ENCODE measurements at regions not wholly inside any gene's neighbourhood (a gene's known extent, or its start where the extent isn't known, plus 50 kb on each side); places are given as distances from the start of the nearest gene placed in this dataset.

- FAIRE-seq (no peak), DNase-seq (ENCODE audit: low read depth, low spot score) (no peak)
- H3K9ac ChIP-seq (replicated peaks; ENCODE audit: extremely low read depth, insufficient read depth, low read length): no peak overlapping the region
- H2AFZ ChIP-seq (ENCODE audit: low read depth, low read length): no peak overlapping the region
- dilution Hi-C loops (cut with MboI; ENCODE audit: extremely low pct_ligation_motif_present, low sequenced_read_pairs): no loop called here
- no peaks in the 10 kb centered on the region for H4K20me1 ChIP-seq (replicated peaks; ENCODE audit: control insufficient read depth, extremely low read depth, insufficient read depth, low read length)
- H3K27ac ChIP-seq (ENCODE audit: insufficient read depth, low read depth, low read length): no peak overlapping the region
- no peaks in the 10 kb centered on the region for H3K36me3 ChIP-seq (ENCODE audit: control insufficient read depth in 2 of 2, extremely low read depth in 1 of 2, insufficient read depth in 2 of 2, low read length in 2 of 2)
- no peaks in the 10 kb centered on the region for H3K4me1 ChIP-seq (ENCODE audit: control insufficient read depth, extremely low read depth, insufficient read depth, low read length)
- POLR2A ChIA-PET: no interaction called here
- no peaks in the 10 kb centered on the region for H3K9me3 ChIP-seq (replicated peaks; ENCODE audit: control insufficient read depth, insufficient read depth, low read length)
- H3K4me2 ChIP-seq (ENCODE audit: insufficient read depth, low read length): no peak overlapping the region
- BruUV-seq (replicated peaks): no TSS peak
- no peak for TF ChIP-seq GATA2 (IDR thresholded peaks at IDR 0.05; ENCODE audit: insufficient read depth, insufficient read length, low read depth, low read length)
- TF ChIP-seq EZH2 (IDR thresholded peaks at IDR 0.05; ENCODE audit: borderline replicate concordance, low read depth, low read length, severe bottlenecking): no peak
- TF ChIP-seq MYC (IDR thresholded peaks at IDR 0.05; ENCODE audit: low read depth, low read length): no peak
- no peak for TF ChIP-seq FOS (IDR thresholded peaks at IDR 0.05; ENCODE audit: borderline replicate concordance, insufficient read depth, low read length)
- no peak for TF ChIP-seq MAX (IDR thresholded peaks at IDR 0.05; ENCODE audit: insufficient read depth, insufficient read length)
- TF ChIP-seq JUN (IDR thresholded peaks at IDR 0.05; ENCODE audit: borderline replicate concordance, insufficient read depth, insufficient read length, low read depth): no peak
- no peak for TF ChIP-seq CTCF (IDR thresholded peaks at IDR 0.05; ENCODE audit: extremely low read depth in 1 of 2, insufficient read depth in 1 of 2, low read depth in 1 of 2, low read length in 2 of 2)
- no peak for TF ChIP-seq POLR2A (IDR thresholded peaks at IDR 0.05; ENCODE audit: low read depth, low read length)
- no peak overlapping the region for H3K4me3 ChIP-seq (replicated peaks in 1 of 3; ENCODE audit: insufficient read depth in 1 of 3, low read depth in 1 of 3, low read length in 3 of 3)
- intact Hi-C loops (cut with micrococcal nuclease): no loop called here
- CTCF ChIA-PET: interaction anchor here (1.0 kb wide), 1 partner anchor 18 kb away, joined by 3 read pairs; no protein-coding TSS in a partner anchor
- no peaks in the 10 kb centered on the region for H3K9me1 ChIP-seq (replicated peaks; ENCODE audit: control insufficient read depth, extremely low read depth, insufficient read depth, low read length)
- H3K27me3 ChIP-seq (ENCODE audit: control insufficient read depth in 2 of 2, insufficient read depth in 2 of 2, low read length in 2 of 2): no peaks in the 10 kb centered on the region
- H3K79me2 ChIP-seq (ENCODE audit: control insufficient read depth, insufficient read depth, low read length): no peaks in the 10 kb centered on the region
Measured at GRCh38 chr21:27314131-27314530, 347.2 kb upstream of the ADAMTS5 start.
